Non-pigmented ciliary epithelial cell (primary cell): ENCODE measurements at regions not wholly inside any gene's neighbourhood (a gene's known extent, or its start where the extent isn't known, plus 50 kb on each side); places are given as distances from the start of the nearest gene placed in this dataset.
"Not testable (repeated sequence)": the region's sequence is repeated elsewhere in the genome, so short reads cannot be mapped to it uniquely, and the experiment has no call there.

ENCODE experiments used
- DNase-seq: peaks from one replicate; pipeline ENCODE4 v3.0.0-alpha.2; 2010; ENCODE audit warnings: low read depth

DNA sequence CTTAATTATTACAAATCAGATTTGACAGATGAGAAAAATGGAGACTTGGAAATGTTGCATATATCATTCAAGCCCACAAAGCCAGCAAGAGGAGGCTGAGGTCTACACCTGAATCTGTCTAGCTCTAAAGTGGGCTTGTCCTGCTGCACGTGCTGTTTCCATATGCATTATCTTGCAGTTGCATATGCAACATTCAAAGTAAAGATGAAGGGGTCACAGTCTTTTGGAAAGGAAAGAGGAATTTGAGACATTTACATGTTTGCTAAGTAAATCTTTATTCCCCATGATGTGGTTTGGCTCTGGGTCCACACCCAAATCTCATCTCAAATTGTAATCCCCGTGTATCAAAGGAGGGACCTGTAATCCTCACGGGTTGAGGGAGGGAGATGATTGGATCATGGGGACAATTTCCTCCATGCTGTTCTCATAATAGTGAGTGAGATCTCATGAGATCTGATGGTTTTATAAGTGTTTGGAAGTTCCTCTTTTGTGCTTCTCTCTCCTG, 98.3 kb downstream of the BACH1 start:
- DNase-seq = no peak

DNA sequence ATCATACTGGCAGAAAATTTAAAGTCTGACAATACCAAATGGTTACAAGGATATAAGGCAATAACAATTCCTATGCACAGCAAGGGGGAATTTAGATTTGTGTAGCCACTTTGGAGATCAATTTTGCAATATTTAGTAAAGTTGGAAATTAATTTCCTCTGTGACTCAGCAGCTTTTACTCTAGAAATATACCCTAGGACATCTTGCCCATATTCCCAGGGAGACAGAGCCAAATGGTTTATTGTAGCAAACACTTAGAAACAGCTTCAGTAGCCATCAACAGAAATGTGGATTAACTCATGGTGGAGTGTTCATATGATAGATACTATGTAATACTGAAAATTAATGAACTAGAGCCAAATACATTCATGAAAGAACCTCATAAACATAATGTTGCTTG, 104.6 kb downstream of the BACH1 start:
- no peak for DNase-seq

DNA sequence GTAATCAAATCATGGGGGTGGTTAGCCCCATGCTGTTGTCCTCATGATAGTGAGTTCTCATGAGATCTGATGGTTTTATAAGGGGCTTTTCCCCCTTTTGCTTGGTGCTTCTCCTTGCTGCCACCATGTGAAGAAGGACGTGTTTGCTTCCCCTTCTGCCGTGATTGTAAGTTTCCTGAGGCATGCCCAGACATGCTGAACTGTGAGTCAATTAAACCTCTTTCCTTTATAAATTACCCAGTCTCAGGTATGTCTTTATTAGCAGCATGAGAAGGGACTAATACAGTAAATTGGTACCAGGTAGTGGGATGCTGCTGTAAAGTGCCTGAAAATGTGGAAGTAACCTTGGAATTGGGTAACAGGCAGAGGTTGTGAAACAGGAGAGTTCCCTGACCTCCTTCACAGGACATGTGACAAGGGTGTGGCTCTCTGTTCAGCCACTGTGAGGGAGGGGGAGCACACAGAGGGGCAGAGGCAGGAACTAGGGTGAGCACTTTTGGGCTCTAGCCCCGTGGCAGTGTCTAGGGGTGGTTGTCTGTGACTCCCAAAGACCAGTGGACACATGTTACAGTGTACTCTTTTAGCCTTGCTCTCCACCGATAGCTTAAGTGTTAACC, 105.3 kb downstream of the BACH1 start:
- DNase-seq = no peak

DNA sequence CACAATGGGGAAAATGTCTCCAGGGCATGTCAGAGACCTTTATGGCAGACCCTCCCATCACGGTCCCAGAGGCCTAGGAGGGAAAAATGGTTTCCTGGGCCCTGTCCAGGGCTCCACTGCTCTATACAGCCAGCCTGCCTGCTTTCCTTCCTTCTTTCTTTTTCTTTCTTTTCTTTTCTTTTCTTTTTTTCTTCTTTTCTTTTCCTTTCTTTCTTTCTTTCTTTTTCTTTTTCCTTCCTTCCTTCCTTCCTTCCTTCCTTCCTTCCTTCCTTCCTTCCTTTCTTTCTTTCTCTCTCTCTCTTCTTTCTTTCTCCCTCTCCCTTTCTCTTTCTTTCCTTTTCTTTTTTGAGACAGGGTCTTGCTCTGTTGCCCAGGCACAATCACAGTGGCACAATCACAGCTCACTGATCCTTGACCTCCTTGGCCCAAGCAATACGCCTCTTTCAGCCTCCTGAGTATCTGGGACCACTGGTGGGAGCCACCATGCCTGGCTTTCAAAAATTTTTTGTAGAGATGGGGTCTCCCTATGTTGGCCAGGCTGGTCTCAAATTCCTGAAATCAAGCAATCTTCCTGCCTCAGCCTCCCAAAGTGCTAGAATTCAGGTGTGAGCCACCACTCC, 106.9 kb downstream of the BACH1 start:
- DNase-seq = no peak

DNA sequence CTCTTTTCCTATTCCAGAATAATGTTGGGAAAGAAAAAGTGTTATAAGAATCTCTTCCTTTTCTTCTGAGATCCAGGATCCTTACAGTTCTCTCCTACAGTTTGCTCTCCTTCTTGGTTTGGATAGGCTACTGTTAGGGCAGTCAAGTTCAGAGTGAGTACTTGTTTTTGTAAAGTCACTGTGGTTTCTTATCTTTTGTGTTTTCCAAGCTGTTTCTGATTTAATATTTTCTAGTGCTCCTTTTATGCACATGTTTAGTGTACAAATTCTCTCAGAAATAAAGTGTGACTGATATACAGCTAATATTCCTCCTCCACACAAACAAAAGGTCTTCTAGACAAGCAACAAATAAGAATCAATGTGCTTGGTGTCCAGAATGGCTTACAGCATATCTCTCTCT, 107.7 kb downstream of the BACH1 start:
- DNase-seq = no peak

DNA sequence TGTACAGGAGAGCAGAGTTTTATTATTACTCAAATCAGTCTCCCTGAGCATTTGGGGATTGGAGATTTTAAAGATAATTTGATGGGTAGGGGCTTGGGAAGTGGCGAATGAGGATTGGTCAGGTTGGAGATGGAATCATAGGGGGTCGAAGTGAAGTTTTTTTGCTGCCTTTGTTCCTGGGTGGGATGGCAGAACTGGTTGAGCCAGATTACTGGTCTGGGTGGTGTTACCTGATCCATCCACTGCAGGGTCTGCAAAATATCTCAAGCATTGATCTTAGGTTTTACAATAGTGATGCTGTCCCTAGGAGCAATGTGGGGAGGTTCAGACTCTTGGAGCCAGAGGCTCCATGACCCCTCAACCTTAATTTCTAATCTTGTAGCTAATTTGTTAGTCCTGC, 108.8 kb downstream of the BACH1 start:
- DNase-seq = no peak

DNA sequence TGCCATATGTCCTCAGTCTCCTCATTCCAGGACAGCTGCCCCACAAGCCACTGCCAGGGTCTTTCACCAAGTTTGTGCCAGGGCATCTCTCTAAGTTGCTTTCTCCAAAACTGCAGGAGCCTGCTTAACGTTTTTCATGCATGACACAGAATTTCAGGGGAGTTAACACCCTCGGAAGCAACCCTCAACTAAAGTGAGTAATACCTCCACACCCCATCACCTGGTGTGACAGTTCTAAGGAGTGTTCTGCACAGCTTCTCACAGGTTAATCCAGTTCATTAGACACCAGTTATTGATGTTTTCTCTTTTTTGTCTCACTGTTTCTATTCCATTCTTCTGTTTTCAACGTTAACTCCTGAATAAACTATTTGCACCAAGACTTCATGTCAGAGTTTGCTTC, 115.0 kb downstream of the BACH1 start:
- no peak for DNase-seq

DNA sequence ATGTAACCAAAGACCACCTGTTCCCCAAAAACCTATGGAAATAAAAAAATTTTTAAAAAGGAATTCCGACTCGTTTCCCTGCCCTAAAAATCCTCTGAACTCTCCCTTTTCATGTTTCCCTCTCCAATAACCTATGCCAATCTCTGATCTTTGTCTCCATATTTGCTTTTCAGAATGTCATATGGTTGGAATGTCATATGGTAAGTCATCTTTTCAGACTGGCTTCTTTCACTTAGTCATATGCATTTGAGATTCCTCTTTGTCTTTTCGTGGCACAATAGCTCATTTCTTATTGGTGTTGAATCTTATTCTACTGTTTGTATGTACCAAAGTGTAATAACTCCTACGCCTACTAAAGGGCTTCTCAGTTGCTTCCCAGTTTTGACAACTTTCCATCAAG, 117.5 kb downstream of the BACH1 start:
- DNase-seq = no peak

DNA sequence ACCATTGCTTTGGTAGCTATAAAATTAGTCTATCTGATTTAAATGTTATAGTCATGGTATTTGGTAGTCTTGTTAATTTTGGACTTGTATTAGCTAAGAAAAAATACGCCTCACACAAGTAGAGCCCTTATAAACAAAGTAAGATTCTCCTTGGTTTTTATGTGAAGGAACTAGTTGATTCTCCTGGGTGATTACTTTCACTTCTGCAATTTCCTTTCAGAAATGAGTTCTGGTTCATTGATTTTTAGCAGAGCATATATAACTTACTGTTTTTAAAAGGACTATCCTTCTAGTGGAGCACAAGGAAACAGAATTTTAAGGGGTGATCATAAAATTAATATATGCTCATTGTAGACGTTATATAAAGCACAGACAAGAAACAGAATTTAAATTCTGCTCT, 120.1 kb downstream of the BACH1 start:
- DNase-seq = no peak

DNA sequence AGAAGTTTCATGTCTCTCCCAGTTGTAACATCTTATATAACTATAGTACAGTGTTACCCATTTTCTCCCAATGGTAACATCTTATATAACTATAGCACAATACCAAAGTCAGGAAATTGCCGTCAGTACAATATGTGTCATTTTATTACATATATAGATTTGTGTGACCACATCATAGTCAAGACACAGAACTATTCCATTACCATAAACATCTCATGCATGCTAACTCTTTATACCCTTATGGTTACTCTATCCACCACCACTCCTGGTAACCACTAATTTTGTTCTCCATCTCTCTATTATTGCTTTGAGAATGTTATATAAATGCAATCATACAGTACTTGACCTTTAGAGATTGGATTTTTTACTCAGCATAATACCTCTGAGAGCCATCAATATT, 120.7 kb downstream of the BACH1 start:
- no peak for DNase-seq

DNA sequence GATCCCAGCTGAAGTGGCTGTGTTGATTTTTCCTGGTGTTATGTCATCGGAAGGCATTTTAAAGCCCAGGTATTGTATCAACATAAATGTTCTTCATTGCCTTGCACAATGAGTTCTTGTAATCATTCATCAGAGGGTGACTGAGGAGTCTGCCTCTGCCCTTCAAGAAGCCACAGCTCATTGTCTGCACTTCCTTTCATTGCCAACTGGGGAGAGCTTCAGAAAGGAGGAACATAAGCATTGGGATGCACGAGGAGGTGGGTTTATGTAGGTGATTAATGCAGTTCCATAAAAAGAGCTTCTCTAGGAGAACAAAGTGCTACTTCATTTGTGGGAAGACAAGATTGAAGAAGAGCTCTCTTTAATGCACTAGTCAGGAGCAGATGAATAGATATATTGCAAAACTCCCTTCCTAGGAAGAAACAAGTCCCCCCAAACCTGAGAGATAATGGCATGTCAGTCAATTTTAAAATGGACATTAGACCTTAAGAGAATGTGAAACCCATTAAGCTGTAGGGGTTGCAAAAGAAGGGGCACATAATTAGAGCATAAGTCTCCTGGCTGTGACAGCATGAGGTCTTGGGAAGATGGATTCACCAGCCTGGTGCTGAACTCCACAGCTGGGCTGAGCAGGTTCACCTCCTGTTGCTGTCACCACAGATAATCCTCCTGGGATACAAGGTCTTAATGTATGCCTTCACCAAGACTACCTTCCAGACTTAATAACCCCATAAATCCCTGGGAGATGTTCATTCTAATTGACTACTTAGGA, 124.6 kb downstream of the BACH1 start:
- DNase-seq = no peak

DNA sequence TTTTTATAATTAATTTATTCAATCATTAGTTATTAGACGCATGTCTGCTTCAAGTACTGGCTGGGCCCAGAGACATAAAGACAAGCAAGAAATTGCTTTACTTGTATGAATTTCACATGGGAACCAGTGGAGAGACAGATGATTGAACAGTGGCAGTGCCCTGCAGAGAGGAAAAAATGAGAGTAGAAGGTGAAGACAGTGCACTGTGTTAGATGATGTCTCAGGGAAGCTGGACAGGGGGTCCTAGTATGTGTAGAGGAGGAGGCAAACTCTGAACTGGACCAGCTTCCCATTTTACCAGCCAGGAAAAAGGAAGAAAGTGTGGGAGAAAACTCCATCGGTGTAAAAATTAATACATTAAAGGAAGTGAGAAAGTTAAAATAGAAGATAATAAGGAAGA, 126.0 kb downstream of the BACH1 start:
- DNase-seq = no peak

DNA sequence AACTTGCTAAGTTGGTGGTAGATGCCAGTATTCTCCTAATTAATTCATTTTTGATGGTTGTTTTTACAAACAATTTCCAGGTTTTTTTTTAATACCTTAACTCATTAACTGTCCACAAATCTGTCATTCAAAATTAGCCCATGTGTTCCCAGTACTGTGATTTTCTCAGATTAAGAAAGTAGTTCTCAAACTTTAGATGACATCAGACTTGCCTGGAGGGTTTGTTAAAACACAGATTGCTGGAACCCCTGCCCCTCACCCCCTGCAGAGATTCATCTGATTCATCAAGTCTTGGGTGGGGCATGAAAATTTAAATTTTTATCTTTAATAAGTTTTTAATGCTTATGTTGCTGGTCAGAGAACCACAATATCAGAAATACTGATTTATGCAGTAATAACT, 130.5 kb downstream of the BACH1 start:
- DNase-seq = no peak

DNA sequence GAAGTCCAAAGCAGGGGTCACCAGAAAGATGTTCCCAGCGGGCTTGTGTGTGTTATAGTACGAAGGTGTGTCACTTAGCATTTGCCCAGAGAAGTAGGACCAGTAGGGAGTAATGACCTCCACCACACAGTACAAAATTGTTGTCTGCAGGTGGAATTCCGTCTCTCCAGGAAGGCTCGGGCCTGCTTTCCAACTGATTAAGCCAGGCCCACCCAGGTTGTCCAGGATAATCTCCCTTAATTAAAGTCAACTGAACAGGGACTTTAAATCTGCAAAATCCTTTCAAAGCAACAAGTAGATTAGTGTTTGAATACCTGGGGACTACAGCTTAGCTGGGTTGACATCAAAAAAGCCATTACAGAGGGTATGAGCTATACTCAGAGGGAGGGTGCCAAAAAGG, 131.3 kb downstream of the BACH1 start:
- DNase-seq = no peak

DNA sequence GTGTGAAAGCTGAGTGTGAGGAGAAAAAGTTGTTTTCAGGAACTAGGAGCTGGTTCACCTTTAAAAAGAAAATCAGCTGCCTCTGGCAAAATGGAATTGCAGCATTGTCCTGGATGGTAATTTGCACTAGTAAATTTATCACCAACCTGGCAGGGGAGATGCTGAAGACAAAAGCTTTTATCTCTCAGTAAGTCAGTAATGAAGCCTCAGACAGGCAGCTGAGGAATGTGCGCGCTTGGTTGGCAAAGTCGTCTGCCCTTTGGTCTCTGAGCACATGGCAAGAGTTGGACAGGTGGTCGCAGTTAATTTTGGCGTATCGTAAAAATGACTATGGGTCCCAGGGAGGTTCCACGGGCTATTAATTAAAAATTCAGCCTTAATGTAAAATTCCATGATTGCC, 131.9 kb downstream of the BACH1 start:
- no peak for DNase-seq

DNA sequence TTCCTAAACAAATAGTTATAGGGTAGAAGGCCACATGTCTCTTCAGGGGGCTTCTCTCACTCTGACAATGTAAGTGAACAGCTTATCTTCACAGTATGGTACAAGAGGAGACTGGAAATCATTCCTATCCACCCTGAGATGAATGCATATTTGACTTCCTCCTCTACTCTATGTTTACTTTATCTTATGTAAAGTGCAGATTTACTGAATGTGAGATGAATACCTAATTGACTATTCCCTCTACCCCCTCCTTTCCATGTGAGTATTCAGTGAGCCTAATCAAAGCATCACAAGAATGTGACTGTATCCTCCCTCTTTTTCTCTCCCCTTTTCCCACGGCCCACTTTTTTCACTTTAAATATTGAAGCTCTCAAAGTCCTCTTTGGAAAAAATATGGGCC, 132.5 kb downstream of the BACH1 start:
- DNase-seq = no peak

DNA sequence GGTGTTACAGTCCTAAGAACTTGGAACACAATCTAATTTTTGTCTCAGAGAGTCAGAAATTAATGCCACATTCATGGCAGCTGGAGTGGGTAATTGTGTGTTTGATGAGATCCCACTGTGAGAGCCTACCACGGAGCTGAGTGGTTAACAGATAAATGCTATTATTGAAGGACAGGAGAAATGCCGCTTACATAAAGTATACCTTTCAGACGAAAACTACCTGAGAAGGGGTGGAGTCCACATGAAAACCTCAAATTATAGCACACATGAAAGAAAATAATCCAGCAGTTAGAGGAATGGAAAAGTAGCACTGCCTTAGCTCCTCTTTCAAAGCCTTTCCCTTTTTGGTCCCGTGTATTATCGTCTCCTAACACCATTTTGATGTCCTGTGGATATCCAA, 133.0 kb downstream of the BACH1 start:
- DNase-seq = no peak

DNA sequence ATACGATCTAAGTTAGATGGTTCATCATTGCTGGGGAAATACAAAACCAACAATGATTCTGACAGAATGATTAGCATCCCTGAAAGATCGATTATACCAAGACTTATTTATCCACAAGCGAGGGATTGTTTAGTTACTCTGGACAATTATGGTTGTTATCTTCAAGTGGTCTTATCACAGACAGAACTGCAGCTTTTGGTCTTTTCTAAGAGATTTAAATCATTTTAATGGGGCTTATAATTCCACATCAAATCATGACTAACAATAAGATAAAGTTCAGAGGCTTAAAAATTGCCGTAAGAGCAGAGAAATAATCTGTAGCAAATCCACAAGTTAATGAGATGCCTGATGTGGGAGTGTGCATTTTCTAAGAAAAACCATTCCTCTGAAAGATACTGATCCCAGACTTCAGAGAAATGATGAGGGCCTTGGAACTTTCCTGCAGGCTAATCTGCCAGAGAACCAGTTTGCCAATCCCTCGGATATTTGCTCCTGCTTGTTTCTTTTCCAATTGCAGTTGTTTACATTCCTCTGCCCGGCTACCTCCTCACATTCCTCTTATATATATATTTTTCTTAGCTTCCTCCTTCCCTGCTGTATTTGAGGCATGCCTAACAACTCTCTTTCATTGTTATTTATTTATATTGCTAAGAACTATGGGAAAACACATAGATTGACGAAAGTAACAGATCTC, 134.8 kb downstream of the BACH1 start:
- no peak for DNase-seq

DNA sequence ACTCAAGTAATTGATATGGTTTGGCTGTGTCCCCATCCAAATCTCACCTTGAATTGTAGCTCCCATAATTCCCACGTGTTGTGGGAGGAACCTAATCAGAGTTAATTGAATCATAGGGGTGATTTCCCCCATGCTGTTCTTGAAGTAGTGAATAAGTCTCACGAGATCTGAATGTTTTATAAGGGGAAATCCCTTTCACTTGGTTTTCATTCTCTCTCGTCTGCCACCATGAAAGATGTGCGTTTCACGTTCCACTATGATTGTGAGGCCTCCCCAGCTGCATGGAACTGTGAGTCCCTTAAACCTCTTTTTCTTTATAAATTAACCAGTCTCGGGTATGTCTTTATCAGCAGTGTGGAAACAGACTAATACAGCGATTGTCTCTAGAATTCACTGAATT, 135.4 kb downstream of the BACH1 start:
- DNase-seq = no peak

DNA sequence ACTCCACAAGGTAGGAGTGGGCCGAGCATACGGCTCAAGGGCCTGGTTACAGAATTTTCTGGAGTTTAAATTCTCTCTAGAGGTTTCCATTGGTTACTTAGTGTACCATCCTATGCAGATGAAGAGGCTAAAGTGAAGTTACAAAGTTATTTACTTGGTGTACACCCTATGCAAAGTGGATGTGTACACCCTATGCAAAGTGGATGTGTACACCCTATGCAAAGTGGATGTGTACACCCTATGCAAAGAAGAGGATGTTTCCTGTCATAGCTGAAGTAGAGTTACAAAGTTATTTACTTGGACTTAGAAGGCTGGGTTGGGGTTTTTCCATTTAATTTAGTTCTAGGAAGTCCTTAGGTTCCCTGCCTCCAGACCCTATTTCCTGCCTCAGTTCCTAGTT, 136.3 kb downstream of the BACH1 start:
- not testable (repeated sequence) for DNase-seq

DNA sequence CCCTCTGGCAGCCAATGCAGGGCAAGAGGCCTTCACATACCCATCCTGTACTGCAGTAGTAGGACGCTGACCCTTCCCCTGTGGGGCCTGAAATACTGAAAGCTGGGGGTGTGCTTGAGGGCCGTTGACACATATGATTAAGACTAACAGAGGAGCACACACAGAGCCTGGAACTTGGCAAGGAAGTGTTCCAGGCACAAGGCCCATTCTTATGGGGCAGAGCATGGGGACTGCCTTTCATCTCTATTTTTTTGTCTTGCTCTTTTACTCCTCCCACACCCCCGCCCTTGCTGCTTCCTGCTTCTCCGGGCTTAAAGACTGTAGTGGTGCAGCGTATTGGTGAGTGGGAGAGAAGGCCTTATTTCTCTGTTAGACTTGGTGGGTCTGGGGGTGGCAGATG, 137.4 kb downstream of the BACH1 start:
- DNase-seq = no peak

DNA sequence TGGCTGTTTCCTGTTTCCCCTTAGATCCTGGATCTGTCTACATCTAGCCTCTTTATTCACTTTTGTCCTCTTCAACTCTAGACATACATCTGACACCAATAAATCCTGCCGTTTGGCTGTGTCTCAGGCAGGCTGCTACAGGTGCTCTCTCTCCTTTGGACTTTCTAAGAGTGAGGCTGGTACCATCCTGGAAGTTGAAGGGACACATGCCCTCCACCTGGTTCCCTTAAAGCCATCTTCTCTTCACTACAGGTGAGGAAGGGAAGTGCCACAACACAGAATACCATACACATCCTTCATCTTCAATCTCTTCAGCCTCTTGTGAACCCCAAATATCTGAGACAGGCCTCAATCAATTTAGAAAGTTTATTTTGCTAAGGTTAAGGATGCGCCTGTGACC, 137.9 kb downstream of the BACH1 start:
- DNase-seq = no peak

DNA sequence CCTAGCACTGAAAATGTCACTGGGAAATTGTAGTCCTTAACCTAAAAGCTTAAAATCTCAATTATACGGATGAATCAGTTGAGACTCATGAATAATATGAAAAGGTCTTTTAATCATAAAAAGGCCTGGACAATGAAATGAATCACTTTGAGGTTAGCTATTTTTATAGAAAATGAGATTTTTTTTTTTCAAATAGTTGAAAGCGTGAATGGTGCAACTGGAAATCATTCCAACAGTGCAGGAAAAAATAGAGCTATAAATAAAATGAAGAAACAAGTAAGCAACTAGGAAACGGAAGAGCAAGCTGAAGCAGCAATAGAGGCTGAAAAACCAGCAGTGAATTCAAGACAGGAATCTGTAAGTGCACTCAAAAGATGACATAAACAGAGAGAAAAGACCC, 142.9 kb downstream of the BACH1 start:
- no peak for DNase-seq
